GM23338 (cell line): ENCODE measurements at regions not wholly inside any gene's neighbourhood (a gene's known extent, or its start where the extent isn't known, plus 50 kb on each side); places are given as distances from the start of the nearest gene placed in this dataset.
"Not testable (repeated sequence)": the region's sequence is repeated elsewhere in the genome, so short reads cannot be mapped to it uniquely, and the experiment has no call there.

Experiments used
- ATAC-seq: fragments of 200-7000 bp; cut with Tn5 transposase; 3 replicates; pipeline ENCODE4 v1.9.1; 2020
- DNase-seq: peaks from one replicate; pipeline ENCODE4 v3.0.0-alpha.2; 2015; ENCODE audit warnings: low spot score
- H2AFZ ChIP-seq: fragments of 200-600 bp; sonication (generic); 2 replicates; pipeline ENCODE4 v1.8.0; 2016; ENCODE audit warnings: antibody characterized with exemption, mild to moderate bottlenecking, moderate library complexity
- H3F3A ChIP-seq: fragments of 200-600 bp; sonication (generic); replicated peaks from 2 replicates; pipeline ENCODE4 v1.8.0; 2017; ENCODE audit warnings: antibody characterized with exemption, mixed run types, low read depth
- H3K27ac ChIP-seq: fragments of 200-600 bp; sonication (generic); 2 replicates; pipeline ENCODE4 v1.6.1; 2016; ENCODE audit warnings: low read depth
- H3K27me3 ChIP-seq: fragments of 200-600 bp; sonication (generic); 2 replicates; pipeline ENCODE4 v1.8.0; 2016; ENCODE audit warnings: mild to moderate bottlenecking, mixed run types, moderate library complexity; ENCODE audit not compliant: insufficient read depth
- H3K36me3 ChIP-seq: fragments of 200-600 bp; sonication (generic); 2 replicates; pipeline ENCODE4 v1.8.0; 2016; ENCODE audit warnings: mild to moderate bottlenecking; ENCODE audit not compliant: insufficient read depth
- H3K4me1 ChIP-seq: fragments of 200-600 bp; sonication (generic); 2 replicates; pipeline ENCODE4 v1.8.0; 2016; ENCODE audit warnings: mild to moderate bottlenecking, moderate library complexity; ENCODE audit not compliant: insufficient read depth
- H3K4me2 ChIP-seq: fragments of 200-600 bp; sonication (generic); 2 replicates; pipeline ENCODE4 v1.7.1; 2017; ENCODE audit warnings: mixed run types
- H3K4me3 ChIP-seq: fragments of 200-600 bp; sonication (generic); 2 replicates; pipeline ENCODE4 v1.6.1; 2016; ENCODE audit warnings: mixed run types
- H3K79me2 ChIP-seq: fragments of 200-600 bp; sonication (generic); replicated peaks from 2 replicates; pipeline ENCODE4 v1.8.0; 2017; ENCODE audit warnings: mild to moderate bottlenecking; ENCODE audit not compliant: insufficient read depth
- H3K9me2 ChIP-seq: fragments of 200-600 bp; sonication (generic); 2 replicates; pipeline ENCODE4 v1.8.0; 2017; ENCODE audit not compliant: insufficient read depth
- H4K20me1 ChIP-seq: fragments of 200-600 bp; sonication (generic); replicated peaks from 2 replicates; pipeline ENCODE4 v1.8.0; 2017; ENCODE audit warnings: mild to moderate bottlenecking; ENCODE audit not compliant: insufficient read depth
- H3K27ac Mint-ChIP-seq: 2 replicates; pipeline ENCODE4 v1.8.0; 2020; ENCODE audit warnings: inconsistent platforms, mild to moderate bottlenecking, moderate library complexity, mixed read lengths
- H3K27me3 Mint-ChIP-seq: 3 replicates; pipeline ENCODE4 v1.8.0; 2022; ENCODE audit warnings: low read depth, mild to moderate bottlenecking, moderate library complexity, mixed read lengths, inconsistent platforms; ENCODE audit not compliant: insufficient read depth, poor library complexity
- H3K36me3 Mint-ChIP-seq: 3 replicates; pipeline ENCODE4 v1.8.0; 2021; ENCODE audit warnings: low read depth, mild to moderate bottlenecking, inconsistent platforms, moderate library complexity, mixed read lengths
- H3K4me1 Mint-ChIP-seq: 3 replicates; pipeline ENCODE4 v1.8.0; 2020; ENCODE audit warnings: mild to moderate bottlenecking, inconsistent platforms, mixed read lengths
- H3K4me3 Mint-ChIP-seq: 3 replicates; pipeline ENCODE4 v1.8.0; 2021; ENCODE audit warnings: moderate library complexity, mild to moderate bottlenecking, inconsistent platforms, mixed read lengths
- H3K9me3 Mint-ChIP-seq: 3 replicates; pipeline ENCODE4 v1.8.0; 2020; ENCODE audit warnings: moderate library complexity, mild to moderate bottlenecking, inconsistent platforms, mixed read lengths
- CREB1 ChIP-seq: fragments of 250-450 bp; sonication (Bioruptor Pico); IDR thresholded peaks from 2 replicates; pipeline ENCODE4 v1.5.0; 2020; ENCODE audit warnings: low read depth, mild to moderate bottlenecking, moderate library complexity
- EZH2 ChIP-seq: fragments of 200-600 bp; sonication (generic); IDR thresholded peaks from one replicate; pipeline ENCODE4 v1.8.0; 2017; ENCODE audit warnings: antibody characterized with exemption, mild to moderate bottlenecking, low read depth; ENCODE audit not compliant: unreplicated experiment
- EZH2phosphoT487 ChIP-seq: fragments of 200-600 bp; sonication (generic); IDR thresholded peaks from one replicate; pipeline ENCODE4 v1.8.1; 2018; ENCODE audit warnings: antibody characterized with exemption; ENCODE audit not compliant: unreplicated experiment
- POLR2AphosphoS5 ChIP-seq: IDR thresholded peaks from 2 replicates; pipeline ENCODE4 v1.6.1; 2016; ENCODE audit warnings: antibody characterized with exemption, low read depth
- ZNF114 ChIP-seq: fragments of 250-450 bp; sonication (Bioruptor Pico); IDR thresholded peaks from 2 replicates; pipeline ENCODE4 v1.5.0; 2020; ENCODE audit warnings: mild to moderate bottlenecking, moderate library complexity
- ZNF462 ChIP-seq: fragments of 250-450 bp; sonication (Bioruptor Pico); IDR thresholded peaks from 2 replicates; pipeline ENCODE4 v1.5.0; 2020; ENCODE audit warnings: mild to moderate bottlenecking, moderate library complexity

- Histone ChIP-seq H3K9me2 (peaks cover 4% of the 10 kb centered on the region; the same call in 1 of the 2 replicates), H3K4me3 (no peak overlapping the region), H3K27me3 (no peaks in the 10 kb centered on the region), H3K27ac (no peak overlapping the region), H3K36me3 (no peaks in the 10 kb centered on the region), H3K79me2 (no peaks in the 10 kb centered on the region), H4K20me1 (no peaks in the 10 kb centered on the region), H3K4me2 (no peak overlapping the region), H3F3A (no peaks in the 10 kb centered on the region), H2AFZ (no peak overlapping the region), H3K4me1 (no peaks in the 10 kb centered on the region)
- ATAC-seq (no peak), DNase-seq (no peak)
- H3K9me3 Mint-ChIP-seq, result peaks cover 21% of the 10 kb centered on the region; the same call in 2 of the 3 replicates
- H3K36me3 Mint-ChIP-seq, result peaks cover 16% of the 10 kb centered on the region; the same call in 2 of the 3 replicates
- peaks cover 4% of the 10 kb centered on the region; the same call in 1 of the 3 replicates for H3K4me1 Mint-ChIP-seq
- no peak overlapping the region for H3K4me3 Mint-ChIP-seq
- H3K27ac Mint-ChIP-seq, result no peak overlapping the region
- H3K27me3 Mint-ChIP-seq, result no peaks in the 10 kb centered on the region
- TF ChIP-seq ZNF462 (CRISPR knock-in tag) (no peak), EZH2phosphoT487 (no peak), CREB1 (CRISPR knock-in tag) (no peak), POLR2AphosphoS5 (no peak), ZNF114 (CRISPR knock-in tag) (no peak), EZH2 (no peak)
These were observed 290.2 kb upstream of the NCAM1 start for GRCh38 chr11:112670806-112671570.

- H2AFZ ChIP-seq, H3K27ac Mint-ChIP-seq, H4K20me1 ChIP-seq, H3K4me2 ChIP-seq, H3K27ac ChIP-seq, DNase-seq, H3K4me3 Mint-ChIP-seq, H3K4me1 Mint-ChIP-seq, H3K27me3 Mint-ChIP-seq, H3K36me3 ChIP-seq, ATAC-seq, H3K4me1 ChIP-seq, H3F3A ChIP-seq, H3K9me2 ChIP-seq, H3K79me2 ChIP-seq, H3K4me3 ChIP-seq, H3K27me3 ChIP-seq: not testable (repeated sequence)
- peaks cover 34% of the 10 kb centered on the region for H3K9me3 Mint-ChIP-seq
- peaks cover 29% of the 10 kb centered on the region; the same call in 2 of the 3 replicates for H3K36me3 Mint-ChIP-seq
These were observed 287.8 kb upstream of the NCAM1 start for GRCh38 chr11:112673401-112673800.
